ENCODE measurements at regions not wholly inside any gene's neighbourhood (a gene's known extent, or its start where the extent isn't known, plus 50 kb on each side); places are given as distances from the start of the nearest gene placed in this dataset.

DNA sequence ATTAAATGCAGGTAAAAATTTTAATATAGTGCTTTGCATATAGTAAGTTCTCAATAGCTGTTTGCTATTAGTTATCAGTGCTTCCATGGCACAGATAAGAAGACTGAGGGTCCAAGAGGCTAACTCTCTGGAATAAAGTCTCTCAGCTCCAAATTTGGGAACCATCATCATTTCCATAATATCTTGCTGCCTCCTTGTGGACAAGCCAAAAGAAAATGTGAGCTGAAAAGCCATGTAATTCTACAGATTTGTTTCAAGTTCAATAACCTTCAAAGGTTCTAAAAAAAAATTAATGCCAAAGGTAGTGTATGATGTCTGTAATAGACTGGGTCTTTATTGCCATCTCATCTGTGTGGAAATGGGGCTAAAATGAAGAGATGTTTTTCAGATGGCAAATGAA, 136.9 kb upstream of the VCX start:
- Histone ChIP-seq H3K4me1 (ENCODE audit: control insufficient read depth, low read length) (peaks cover 22% of the 10 kb centered on the region), H3K36me3 (ENCODE audit: control insufficient read depth, low read length) (no peaks in the 10 kb centered on the region), H3K27ac (ENCODE audit: low read depth, low read length) (no peak overlapping the region; the same call in 1 of the 2 replicates), H3K9me2 (replicated peaks; ENCODE audit: control insufficient read depth, low read length) (no peaks in the 10 kb centered on the region), H3K27me3 (ENCODE audit: control insufficient read depth, low read length) (no peaks in the 10 kb centered on the region), H3K79me2 (ENCODE audit: control insufficient read depth, low read length) (no peaks in the 10 kb centered on the region), H3K9me3 (ENCODE audit: control insufficient read depth, insufficient read depth, low read length) (no peaks in the 10 kb centered on the region; the same call in 1 of the 2 replicates), H4K20me1 (ENCODE audit: control insufficient read depth, insufficient read depth, low read depth, low read length) (no peaks in the 10 kb centered on the region), H3K4me3 (ENCODE audit: low read length) (no peak overlapping the region), H3F3A (ENCODE audit: control insufficient read depth, insufficient read depth) (no peaks in the 10 kb centered on the region), H3K4me2 (ENCODE audit: low read length) (no peak overlapping the region)
- TF ChIP-seq, protein P1, sequence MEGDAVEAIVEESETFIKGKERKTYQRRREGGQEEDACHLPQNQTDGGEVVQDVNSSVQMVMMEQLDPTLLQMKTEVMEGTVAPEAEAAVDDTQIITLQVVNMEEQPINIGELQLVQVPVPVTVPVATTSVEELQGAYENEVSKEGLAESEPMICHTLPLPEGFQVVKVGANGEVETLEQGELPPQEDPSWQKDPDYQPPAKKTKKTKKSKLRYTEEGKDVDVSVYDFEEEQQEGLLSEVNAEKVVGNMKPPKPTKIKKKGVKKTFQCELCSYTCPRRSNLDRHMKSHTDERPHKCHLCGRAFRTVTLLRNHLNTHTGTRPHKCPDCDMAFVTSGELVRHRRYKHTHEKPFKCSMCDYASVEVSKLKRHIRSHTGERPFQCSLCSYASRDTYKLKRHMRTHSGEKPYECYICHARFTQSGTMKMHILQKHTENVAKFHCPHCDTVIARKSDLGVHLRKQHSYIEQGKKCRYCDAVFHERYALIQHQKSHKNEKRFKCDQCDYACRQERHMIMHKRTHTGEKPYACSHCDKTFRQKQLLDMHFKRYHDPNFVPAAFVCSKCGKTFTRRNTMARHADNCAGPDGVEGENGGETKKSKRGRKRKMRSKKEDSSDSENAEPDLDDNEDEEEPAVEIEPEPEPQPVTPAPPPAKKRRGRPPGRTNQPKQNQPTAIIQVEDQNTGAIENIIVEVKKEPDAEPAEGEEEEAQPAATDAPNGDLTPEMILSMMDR (IDR thresholded peaks at IDR 0.05; ENCODE audit: low read depth, low read length, poor library complexity, severe bottlenecking) = peak; percentile 38
- no peak for TF ChIP-seq EZH2phosphoT487 (IDR thresholded peaks at IDR 0.05; ENCODE audit: borderline replicate concordance, low read length)

DNA sequence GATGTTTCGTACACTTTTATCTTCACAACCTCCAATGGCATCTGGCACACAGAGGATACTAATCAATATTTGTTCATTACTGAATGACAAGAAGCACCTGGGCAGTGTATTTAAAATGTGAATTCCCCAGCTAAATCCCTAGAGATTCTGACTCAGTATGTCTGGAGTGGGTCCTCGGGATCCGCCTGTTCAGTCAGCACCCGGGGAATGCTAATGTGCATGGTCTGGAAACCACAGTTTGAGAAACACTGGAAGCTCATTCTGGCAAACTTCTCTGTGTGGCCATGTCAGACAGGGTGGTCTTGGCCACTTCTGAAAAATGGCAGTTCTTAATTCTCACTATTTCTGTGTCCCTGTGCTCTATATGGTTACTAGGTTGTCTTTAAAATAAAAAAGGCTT, 138.8 kb upstream of the VCX start:
- H3K4me3 ChIP-seq (ENCODE audit: low read length) = no peak overlapping the region
- H3F3A ChIP-seq (ENCODE audit: control insufficient read depth, insufficient read depth) = no peaks in the 10 kb centered on the region
- H3K4me2 ChIP-seq (ENCODE audit: low read length) = no peak overlapping the region
- H3K27me3 ChIP-seq (ENCODE audit: control insufficient read depth, low read length) = no peaks in the 10 kb centered on the region
- H3K79me2 ChIP-seq (ENCODE audit: control insufficient read depth, low read length) = no peaks in the 10 kb centered on the region
- no peak for TF ChIP-seq EZH2phosphoT487 (IDR thresholded peaks at IDR 0.05; ENCODE audit: borderline replicate concordance, low read length)
- TF ChIP-seq, protein P1 (IDR thresholded peaks at IDR 0.05; ENCODE audit: low read depth, low read length, poor library complexity, severe bottlenecking) = no peak
- H3K9me2 ChIP-seq (replicated peaks; ENCODE audit: control insufficient read depth, low read length) = no peaks in the 10 kb centered on the region
- H3K4me1 ChIP-seq (ENCODE audit: control insufficient read depth, low read length) = peaks cover 22% of the 10 kb centered on the region
- H4K20me1 ChIP-seq (ENCODE audit: control insufficient read depth, insufficient read depth, low read depth, low read length) = no peaks in the 10 kb centered on the region
- no peak overlapping the region for H3K27ac ChIP-seq (ENCODE audit: low read depth, low read length)
- H3K36me3 ChIP-seq (ENCODE audit: control insufficient read depth, low read length) = no peaks in the 10 kb centered on the region
- H3K9me3 ChIP-seq (ENCODE audit: control insufficient read depth, insufficient read depth, low read length) = no peaks in the 10 kb centered on the region; the same call in 1 of the 2 replicates

DNA sequence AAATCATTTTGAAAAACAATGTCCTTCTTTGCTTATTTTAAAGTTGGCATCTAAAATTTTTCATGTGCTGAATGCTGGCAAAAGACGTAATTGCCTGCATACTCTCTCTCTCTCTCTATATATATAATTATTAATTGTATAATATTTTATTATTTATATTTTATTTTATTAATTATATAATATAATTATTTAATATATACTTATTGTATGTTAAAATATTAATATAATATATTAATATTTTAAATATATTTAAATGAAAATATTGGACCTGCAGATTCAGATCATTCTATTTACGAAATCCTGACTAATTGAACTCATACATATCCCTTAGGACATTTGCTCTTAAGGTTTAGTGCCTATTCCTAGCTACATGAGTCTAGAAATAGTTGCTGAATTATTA, 144.7 kb upstream of the VCX start:
- Histone ChIP-seq H3K79me2 (ENCODE audit: control insufficient read depth, low read length) (no peaks in the 10 kb centered on the region), H4K20me1 (ENCODE audit: control insufficient read depth, insufficient read depth, low read depth, low read length) (no peaks in the 10 kb centered on the region), H3K27ac (ENCODE audit: low read depth, low read length) (no peak overlapping the region), H3K4me3 (ENCODE audit: low read length) (no peak overlapping the region), H3K4me2 (ENCODE audit: low read length) (no peak overlapping the region), H3K27me3 (ENCODE audit: control insufficient read depth, low read length) (no peaks in the 10 kb centered on the region), H3K9me3 (ENCODE audit: control insufficient read depth, insufficient read depth, low read length) (no peaks in the 10 kb centered on the region; the same call in 1 of the 2 replicates), H3K36me3 (ENCODE audit: control insufficient read depth, low read length) (no peaks in the 10 kb centered on the region), H3F3A (ENCODE audit: control insufficient read depth, insufficient read depth) (no peaks in the 10 kb centered on the region), H3K4me1 (ENCODE audit: control insufficient read depth, low read length) (peaks cover 2% of the 10 kb centered on the region), H3K9me2 (replicated peaks; ENCODE audit: control insufficient read depth, low read length) (no peaks in the 10 kb centered on the region)
- TF ChIP-seq, protein P1 (IDR thresholded peaks at IDR 0.05; ENCODE audit: low read depth, low read length, poor library complexity, severe bottlenecking) = no peak
- no peak for TF ChIP-seq EZH2phosphoT487 (IDR thresholded peaks at IDR 0.05; ENCODE audit: borderline replicate concordance, low read length)

All from DOHH2 (cell line).